Neural progenitor cell (in vitro differentiated cells): ENCODE measurements at regions not wholly inside any gene's neighbourhood (a gene's known extent, or its start where the extent isn't known, plus 50 kb on each side); places are given as distances from the start of the nearest gene placed in this dataset.

Experiments
- CTCF ChIP-seq: fragments of 200-600 bp; sonication (generic); IDR thresholded peaks from 2 replicates; pipeline ENCODE4 v1.5.1; 2017; ENCODE audit warnings: antibody characterized with exemption, mild to moderate bottlenecking
- EZH2 ChIP-seq: fragments of 200-600 bp; sonication (generic); IDR thresholded peaks from 2 replicates; pipeline ENCODE4 v1.6.1; 2017; ENCODE audit warnings: antibody characterized with exemption, mild to moderate bottlenecking, moderate library complexity

GRCh38 chr13:42671502-42671901 lies 97.5 kb downstream of the TNFSF11 start:
- TF ChIP-seq EZH2 (no peak), CTCF (no peak)
